Cardiac septum (tissue), 1 donor: ENCODE measurements at regions not wholly inside any gene's neighbourhood (a gene's known extent, or its start where the extent isn't known, plus 50 kb on each side); places are given as distances from the start of the nearest gene placed in this dataset.

Experiments
- DNase-seq: peaks from one replicate; pipeline ENCODE4 v3.0.0-alpha.2; 2020; ENCODE audit warnings: low spot score
- intact Hi-C: fragments of 100-400 bp; cut with DNase I; formaldehyde crosslinking; loops from one replicate; pipeline ENCODE4 v1.14.0; 2022
- donor health status: DM: no; HTN: no; CAD: no.

- no peak for DNase-seq
- intact Hi-C loops, result no loop called here
Observed at GRCh38 chr14:65297744-65298143, 114.8 kb upstream of the FUT8 start.

- intact Hi-C loops, result no loop called here
- DNase-seq, result no peak
Observed at GRCh38 chr14:65299826-65300225, 112.7 kb upstream of the FUT8 start.

DNA sequence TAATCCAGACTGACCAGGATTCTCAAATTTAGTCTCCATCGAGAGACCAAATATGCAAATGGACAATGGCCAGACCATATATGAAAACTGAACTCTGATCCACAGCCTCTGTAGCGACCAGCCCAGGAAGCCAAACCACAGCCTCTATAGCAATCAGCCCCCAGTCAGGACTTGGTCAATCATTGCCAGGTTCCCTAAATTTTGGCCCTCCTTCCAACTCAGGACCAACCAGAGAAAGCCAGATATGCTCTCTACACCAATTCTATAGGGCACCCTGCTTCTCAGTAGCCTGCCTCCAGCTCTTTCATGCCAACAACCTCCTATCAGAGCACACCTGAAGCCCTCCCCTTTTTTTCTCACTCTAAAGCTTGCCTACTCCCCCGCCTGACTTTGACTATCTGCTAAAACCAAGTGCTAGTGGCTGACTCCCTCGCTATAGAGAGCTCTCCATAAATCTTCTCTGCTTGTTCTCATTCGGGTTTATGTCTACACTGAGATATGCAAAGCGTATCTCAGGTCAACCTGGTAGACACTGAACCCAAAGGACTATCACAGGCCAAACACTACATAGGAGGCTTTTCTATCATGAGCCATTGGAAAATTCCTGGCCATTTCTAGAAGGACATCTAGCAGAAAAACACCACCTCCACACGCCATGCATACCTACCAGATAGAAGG is 110.5 kb upstream of the FUT8 start:
- no peak for DNase-seq
- intact Hi-C loops, result no loop called here

DNA sequence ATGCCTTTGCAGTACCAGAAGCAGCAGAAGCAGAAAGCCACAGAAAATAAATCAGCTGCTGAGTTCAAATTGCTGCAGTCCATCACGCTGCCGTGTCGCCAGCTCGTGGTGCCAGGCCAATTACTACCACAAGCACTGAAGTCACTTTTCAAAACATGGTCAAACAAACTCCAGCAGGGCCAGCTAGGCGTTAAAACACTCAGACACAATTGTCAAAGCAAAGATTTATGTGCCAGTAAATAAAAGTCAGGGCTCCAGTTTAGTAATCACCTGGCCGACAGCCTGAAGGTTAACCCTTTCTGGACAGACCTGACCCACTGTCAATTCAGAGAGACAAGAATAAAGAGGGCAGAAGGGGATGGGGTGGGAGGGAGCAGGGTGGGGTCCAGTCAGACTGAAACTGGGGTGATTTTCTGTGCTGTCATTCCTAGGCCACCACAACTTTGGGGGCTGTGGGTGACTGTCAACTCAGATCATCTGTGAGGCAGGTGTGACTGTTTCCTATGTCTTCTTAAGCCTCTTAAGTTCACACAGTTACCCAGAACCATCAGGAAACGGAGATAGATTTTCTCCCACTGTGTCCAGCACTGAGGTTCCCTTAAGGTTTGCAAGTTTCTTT is 109.8 kb upstream of the FUT8 start:
- intact Hi-C loops, result no loop called here
- DNase-seq, result no peak

GRCh38 chr14:65303190-65303898 is 109.2 kb upstream of the FUT8 start:
- intact Hi-C loops, result no loop called here
- no peak for DNase-seq

DNA sequence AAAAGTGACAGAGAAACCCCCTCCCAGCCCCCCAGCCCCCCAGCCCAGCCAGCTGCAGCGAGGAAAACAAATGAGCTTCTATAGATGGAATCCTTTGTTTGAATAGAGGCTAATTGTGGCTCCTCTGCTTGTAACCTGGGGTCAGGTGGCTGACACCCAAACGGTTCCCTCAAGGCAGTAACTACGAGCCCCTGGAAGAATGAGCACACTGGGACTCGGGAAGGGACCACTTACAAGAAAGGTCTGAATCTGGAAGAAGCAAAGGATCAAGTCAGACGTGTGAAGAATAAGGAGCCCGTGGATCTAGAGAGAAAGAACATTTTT is 108.7 kb upstream of the FUT8 start:
- intact Hi-C loops, result no loop called here
- no peak for DNase-seq

- DNase-seq, result no peak
- intact Hi-C loops, result no loop called here
Observed at GRCh38 chr14:65304239-65304638, 108.3 kb upstream of the FUT8 start.

DNA sequence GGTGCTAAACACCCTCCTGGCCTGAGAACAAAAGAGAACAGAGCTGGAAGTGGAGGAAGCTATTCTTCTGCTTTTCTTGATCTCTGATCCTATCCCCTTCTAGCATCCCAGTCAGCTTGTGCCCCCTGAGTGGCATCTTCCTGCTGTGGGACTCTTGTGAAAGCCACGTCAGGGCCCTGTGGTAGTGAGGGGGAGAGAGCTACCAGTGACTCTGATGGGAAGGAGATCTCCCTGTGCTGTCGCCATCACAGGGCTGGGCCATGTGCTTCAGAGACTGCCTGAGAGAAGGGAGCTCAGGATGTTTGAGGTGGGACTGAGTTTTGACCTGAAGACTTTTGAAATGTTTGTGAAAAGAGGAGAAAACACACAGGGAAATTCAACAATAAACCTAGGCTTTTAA is 107.6 kb upstream of the FUT8 start:
- DNase-seq, result no peak
- intact Hi-C loops, result no loop called here

DNA sequence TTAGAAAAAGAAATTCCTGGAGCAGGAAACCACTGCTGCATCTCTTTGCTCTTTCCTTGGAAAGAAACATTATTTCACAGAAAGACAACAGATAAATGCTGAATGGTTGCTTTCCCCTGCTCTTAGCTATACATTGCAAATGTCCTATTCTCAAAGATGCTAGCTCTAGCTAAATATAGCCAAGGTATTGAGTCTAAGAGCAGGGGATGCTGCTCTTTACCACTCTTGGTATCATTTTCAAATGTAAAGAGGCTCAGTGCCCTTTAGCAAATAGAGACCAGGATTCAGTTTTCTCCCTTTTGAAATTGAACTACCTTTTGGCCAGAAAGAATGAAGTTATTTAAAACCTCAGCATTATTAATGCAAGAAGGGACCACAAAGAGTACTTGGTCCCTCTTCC is 104.0 kb upstream of the FUT8 start:
- intact Hi-C loops, result no loop called here
- no peak for DNase-seq

DNA sequence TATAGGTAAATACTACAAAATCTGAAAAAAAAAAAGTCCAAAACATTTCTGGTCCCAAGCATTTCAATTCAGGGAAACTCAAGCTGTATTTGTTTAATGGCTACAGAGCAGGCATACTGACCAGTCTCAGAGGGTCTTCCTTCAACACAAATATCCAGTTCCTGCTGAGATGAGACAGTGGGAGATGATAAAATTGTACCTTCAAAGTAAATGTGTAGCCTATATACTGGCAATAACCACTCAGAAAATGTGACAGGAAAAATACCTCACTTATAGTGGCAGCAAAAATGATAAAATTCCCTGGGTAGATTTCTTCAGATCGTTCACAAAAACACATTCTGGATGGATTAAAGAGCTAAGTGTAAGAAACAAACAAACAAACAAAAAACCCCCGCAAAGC is 102.0 kb upstream of the FUT8 start:
- intact Hi-C loops, result no loop called here
- no peak for DNase-seq

- intact Hi-C loops, result no loop called here
- no peak for DNase-seq
Observed at GRCh38 chr14:65312859-65313258, 99.7 kb upstream of the FUT8 start.

DNA sequence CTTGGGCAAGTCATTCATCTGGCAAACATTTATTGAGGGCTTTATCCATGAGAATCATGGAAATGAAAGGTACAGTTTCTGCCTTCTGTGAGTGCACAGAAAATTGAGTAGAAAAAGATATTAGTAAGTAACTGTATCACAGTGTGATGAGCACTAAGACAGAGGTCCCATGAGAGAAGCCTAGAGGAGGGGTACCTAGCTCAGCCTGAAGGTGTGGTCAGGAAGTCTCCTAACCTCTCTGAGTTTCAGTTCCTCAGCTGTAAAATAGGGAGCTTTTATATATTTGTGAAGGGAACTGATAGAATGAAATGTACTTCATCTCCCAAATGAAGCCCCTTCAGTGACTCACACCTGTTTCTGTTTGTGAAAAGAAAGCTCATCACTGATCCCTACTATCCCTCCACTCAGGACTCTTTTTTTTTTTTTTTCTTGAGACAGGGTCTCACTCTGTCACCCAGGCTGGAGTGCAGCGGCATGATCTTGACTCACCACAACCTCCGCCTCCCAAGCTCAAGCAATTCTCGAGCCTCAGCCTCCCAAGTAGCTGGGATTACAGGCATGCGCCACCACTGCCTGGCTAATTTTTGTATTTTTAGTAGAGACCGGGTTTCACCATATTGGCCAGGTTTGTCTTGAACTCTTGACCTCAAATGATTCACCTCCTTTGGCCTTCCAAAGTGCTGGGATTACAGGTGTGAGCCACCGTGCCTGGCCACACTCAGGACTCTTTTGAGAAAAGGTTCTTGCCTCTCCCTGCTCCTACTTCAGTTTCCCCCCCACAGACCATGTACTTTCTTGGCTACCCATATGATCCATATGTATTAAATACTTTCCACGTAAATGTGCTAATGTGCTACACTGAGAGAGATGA is 93.7 kb upstream of the FUT8 start:
- intact Hi-C loops, result no loop called here
- no peak for DNase-seq

DNA sequence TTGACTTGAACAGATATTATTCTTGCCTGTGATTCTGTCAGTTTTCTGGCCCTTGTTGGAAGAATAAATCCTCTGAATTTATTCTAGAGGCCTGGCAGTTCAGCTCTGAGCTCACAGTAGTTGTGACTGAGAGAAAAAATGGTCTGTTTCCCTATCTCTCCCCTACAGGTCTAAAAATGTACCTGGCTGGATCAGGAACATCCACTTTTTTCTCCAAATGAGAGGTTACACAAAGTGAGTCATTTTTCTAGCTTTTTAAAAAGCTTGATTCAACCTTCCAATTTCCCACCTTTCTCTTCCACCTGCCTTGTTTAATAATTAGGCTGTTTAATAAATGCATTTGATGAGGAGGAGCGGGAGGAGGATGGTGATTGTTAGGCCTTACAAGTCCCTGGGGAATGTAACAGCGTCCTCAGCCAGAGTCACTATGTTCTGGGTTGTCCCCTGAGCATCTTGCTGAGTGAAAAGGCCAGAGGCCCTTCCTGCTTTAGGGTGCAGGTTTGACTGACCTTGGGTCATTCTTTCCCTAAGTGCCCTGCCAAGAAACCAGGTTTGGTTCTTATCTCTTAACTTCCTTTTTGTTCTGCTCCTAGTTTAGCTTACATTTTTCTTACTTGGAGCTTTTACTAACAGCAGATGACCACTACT is 91.7 kb upstream of the FUT8 start:
- intact Hi-C loops, result no loop called here
- no peak for DNase-seq

GRCh38 chr14:65321370-65321875 is 91.1 kb upstream of the FUT8 start:
- DNase-seq, result no peak
- intact Hi-C loops, result no loop called here

- intact Hi-C loops, result no loop called here
- DNase-seq, result no peak
Observed at GRCh38 chr14:65329481-65329880, 83.0 kb upstream of the FUT8 start.

DNA sequence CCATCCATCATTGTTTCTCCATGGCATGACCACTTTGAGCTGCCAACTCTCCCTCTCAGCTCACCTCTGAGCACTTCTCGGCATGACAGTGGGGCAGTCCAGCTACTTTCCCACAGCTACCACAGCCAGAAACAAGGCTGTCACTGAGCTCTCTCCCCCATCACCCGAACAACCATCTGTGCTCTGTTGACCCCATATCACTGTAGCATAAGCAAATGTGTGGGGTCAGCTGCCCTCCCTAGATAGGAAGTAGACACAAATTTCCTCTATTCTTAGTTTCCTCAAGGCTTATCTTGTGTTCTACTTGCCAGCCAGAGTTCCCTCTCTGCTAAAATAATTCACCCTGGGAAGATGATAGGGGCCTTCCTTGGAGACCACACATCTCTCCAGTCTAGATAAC is 82.6 kb upstream of the FUT8 start:
- intact Hi-C loops, result no loop called here
- DNase-seq, result no peak

DNA sequence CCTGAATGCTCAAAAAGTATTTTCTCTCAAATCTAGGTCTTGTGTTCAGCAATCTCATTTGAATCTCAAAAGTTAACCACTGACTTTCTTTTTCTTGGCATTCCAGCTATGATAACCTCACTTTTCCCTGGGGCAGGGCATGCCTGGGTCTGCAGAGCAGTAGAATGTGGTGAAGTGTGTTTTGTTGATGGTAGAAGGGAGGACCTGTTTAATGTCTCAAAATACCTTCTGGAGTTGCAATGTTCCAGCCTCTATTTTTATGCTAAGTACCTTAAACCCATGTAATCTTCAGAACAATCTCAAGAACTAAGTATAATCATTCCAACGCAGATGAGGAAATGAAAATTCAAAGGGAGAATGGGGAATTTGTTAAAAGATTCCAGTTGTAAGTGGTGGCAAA is 82.1 kb upstream of the FUT8 start:
- intact Hi-C loops, result no loop called here
- DNase-seq, result no peak

DNA sequence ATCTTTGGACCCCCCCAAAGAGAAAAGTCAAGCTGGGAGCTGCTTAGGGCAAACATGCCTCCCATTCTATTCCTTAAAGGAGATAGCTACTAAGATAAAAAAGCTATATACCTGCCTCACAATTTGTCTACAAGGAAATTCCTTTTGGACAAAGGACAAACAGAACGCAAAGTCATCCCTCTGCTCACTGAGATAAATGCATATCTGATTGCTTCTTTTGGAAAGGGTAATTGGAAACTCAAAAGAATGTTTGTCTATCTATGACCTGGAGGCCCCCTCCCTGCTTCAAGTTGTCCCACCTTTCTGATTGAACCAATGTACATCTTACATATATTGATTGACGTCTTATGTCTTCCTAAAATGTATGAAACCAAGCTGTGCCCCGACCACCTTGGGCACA is 80.9 kb upstream of the FUT8 start:
- intact Hi-C loops, result no loop called here

GRCh38 chr14:65332141-65332871 is 80.2 kb upstream of the FUT8 start:
- no peak for DNase-seq
- intact Hi-C loops, result no loop called here

More for the DNA sequence above, 80.9 kb upstream of the FUT8 start:
- DNase-seq, result no peak
